ENCODE measurements at regions not wholly inside any gene's neighbourhood (a gene's known extent, or its start where the extent isn't known, plus 50 kb on each side); places are given as distances from the start of the nearest gene placed in this dataset.
"Not testable (repeated sequence)": the region's sequence is repeated elsewhere in the genome, so short reads cannot be mapped to it uniquely, and the experiment has no call there.

- H3K4me3 ChIP-seq, result no peak overlapping the region
- intact Hi-C loops (cut with DNase I), result no loop called here
- H3K9me3 ChIP-seq, result no peaks in the 10 kb centered on the region
- no peak overlapping the region for H3K27ac ChIP-seq
- H3K4me1 ChIP-seq, result no peaks in the 10 kb centered on the region
- no peaks in the 10 kb centered on the region for H3K27me3 ChIP-seq
- no peak for DNase-seq
- H3K36me3 ChIP-seq, result no peaks in the 10 kb centered on the region
- TF ChIP-seq POLR2AphosphoS5 (IDR thresholded peaks at IDR 0.05) (no peak), EP300 (IDR thresholded peaks at IDR 0.05) (no peak), POLR2A (IDR thresholded peaks at IDR 0.05) (no peak)
- TF ChIP-seq, protein P1, sequence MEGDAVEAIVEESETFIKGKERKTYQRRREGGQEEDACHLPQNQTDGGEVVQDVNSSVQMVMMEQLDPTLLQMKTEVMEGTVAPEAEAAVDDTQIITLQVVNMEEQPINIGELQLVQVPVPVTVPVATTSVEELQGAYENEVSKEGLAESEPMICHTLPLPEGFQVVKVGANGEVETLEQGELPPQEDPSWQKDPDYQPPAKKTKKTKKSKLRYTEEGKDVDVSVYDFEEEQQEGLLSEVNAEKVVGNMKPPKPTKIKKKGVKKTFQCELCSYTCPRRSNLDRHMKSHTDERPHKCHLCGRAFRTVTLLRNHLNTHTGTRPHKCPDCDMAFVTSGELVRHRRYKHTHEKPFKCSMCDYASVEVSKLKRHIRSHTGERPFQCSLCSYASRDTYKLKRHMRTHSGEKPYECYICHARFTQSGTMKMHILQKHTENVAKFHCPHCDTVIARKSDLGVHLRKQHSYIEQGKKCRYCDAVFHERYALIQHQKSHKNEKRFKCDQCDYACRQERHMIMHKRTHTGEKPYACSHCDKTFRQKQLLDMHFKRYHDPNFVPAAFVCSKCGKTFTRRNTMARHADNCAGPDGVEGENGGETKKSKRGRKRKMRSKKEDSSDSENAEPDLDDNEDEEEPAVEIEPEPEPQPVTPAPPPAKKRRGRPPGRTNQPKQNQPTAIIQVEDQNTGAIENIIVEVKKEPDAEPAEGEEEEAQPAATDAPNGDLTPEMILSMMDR (IDR thresholded peaks at IDR 0.05), result no peak
Measured at GRCh38 chr13:69020120-69020519, 1087.5 kb upstream of the ATXN8OS start.

GRCh38 chr13:69018173-69018572 lies 1089.5 kb upstream of the ATXN8OS start:
- H3K36me3 ChIP-seq; H3K9me3 ChIP-seq; DNase-seq; H3K4me1 ChIP-seq; H3K4me3 ChIP-seq; H3K27me3 ChIP-seq; intact Hi-C loops (cut with DNase I); H3K27ac ChIP-seq: not testable (repeated sequence)
- WGBS, 2 donors, result 33 to 62% methylated on average over 9 of the region's 9 CpGs

GRCh38 chr13:69010789-69011188 lies 1096.8 kb upstream of the ATXN8OS start:
- Histone ChIP-seq H3K27me3 (no peaks in the 10 kb centered on the region), H3K36me3 (no peaks in the 10 kb centered on the region), H3K27ac (no peak overlapping the region), H3K4me3 (no peak overlapping the region), H3K4me1 (no peaks in the 10 kb centered on the region), H3K9me3 (no peaks in the 10 kb centered on the region)
- WGBS, 2 donors, result 71 to 86% methylated on average over 3 of the region's 3 CpGs
- no peak for DNase-seq
- intact Hi-C loops (cut with DNase I), result no loop called here
- TF ChIP-seq, protein P1 (IDR thresholded peaks at IDR 0.05), result no peak
- no peak for TF ChIP-seq POLR2AphosphoS5 (IDR thresholded peaks at IDR 0.05)
- no peak for TF ChIP-seq EP300 (IDR thresholded peaks at IDR 0.05)
- no peak for TF ChIP-seq POLR2A (IDR thresholded peaks at IDR 0.05)

DNA sequence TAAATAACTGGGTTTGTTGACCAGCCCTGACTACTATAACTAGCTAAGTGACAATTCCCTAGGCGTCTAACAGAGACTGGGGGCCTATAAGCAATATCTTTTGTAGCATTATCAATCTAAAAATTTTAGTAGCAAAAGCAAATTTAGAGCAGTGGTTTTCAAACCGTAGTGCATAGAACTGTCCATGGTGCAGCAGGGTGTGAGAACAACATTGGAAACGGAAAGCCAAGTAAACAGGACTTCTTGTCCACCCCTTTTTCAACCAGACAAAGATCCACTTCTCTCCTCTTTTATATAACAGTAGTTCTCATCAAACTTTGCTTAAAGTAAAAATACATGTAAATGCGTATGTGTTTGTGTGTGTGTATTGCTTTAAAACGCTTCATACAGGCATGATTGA lies 1099.1 kb upstream of the ATXN8OS start:
- Histone ChIP-seq H3K4me3 (no peak overlapping the region), H3K27ac (no peak overlapping the region), H3K36me3 (no peaks in the 10 kb centered on the region), H3K27me3 (no peaks in the 10 kb centered on the region), H3K4me1 (no peaks in the 10 kb centered on the region), H3K9me3 (no peaks in the 10 kb centered on the region)
- no peak for DNase-seq
- no peak for TF ChIP-seq POLR2AphosphoS5 (IDR thresholded peaks at IDR 0.05)
- no peak for TF ChIP-seq POLR2A (IDR thresholded peaks at IDR 0.05)
- TF ChIP-seq, protein P1 (IDR thresholded peaks at IDR 0.05), result no peak
- TF ChIP-seq EP300 (IDR thresholded peaks at IDR 0.05), result no peak
- intact Hi-C loops (cut with DNase I), result no loop called here
- 80 to 85% methylated on average over 5 of the region's 5 CpGs for WGBS, 2 donors

DNA sequence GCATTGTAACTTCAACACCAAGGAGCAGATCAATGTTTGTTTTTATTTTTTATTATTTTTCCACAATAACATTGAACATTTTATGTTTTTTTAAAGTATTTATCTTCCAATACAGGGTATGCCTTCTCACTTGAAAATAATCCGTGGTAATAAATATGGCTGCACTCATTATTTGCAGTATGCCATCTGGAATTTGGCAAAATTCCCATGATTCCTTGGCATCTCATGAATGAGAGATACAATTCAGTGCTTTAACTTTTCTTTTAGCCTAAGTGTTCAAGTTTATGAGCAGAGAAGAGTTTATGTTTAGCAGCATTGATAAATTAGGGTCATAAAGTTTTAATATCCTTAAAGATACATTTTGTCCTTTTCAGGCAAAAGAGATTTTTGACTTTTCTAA lies 1109.6 kb upstream of the ATXN8OS start:
- H3K4me3 ChIP-seq, result no peak overlapping the region

DNA sequence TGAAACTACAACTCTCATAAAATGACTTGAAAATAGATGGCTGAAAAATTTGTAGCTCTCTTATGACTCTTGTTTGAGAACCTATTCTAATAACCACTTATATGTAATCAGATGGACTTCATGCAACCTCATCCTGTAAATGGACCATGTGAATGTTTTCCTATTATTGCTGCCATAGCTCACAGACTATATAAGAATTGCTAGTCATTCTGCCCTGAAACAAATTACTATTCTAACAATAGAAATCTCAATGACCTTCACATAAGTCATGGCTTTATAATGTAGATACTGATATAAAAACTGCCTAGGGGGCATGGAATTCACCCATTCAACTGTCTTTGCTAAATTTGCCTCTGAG lies 1111.0 kb upstream of the ATXN8OS start:
- H3K27ac ChIP-seq, result no peak overlapping the region

More for the DNA sequence above, 1109.6 kb upstream of the ATXN8OS start:
- no peaks in the 10 kb centered on the region for H3K27me3 ChIP-seq
- intact Hi-C loops (cut with DNase I), result no loop called here
- no peaks in the 10 kb centered on the region for H3K4me1 ChIP-seq
- no peak for DNase-seq
- 72 to 83% methylated on average over 1 of the region's 1 CpG for WGBS, 2 donors
- no peaks in the 10 kb centered on the region for H3K36me3 ChIP-seq
- peaks cover 0 to 3% (median 2%) of the 10 kb centered on the region in 4 donors for H3K9me3 ChIP-seq
- no peak overlapping the region for H3K27ac ChIP-seq
- TF ChIP-seq POLR2AphosphoS5 (IDR thresholded peaks at IDR 0.05), result no peak
- no peak for TF ChIP-seq POLR2A (IDR thresholded peaks at IDR 0.05)

More for the DNA sequence above, 1111.0 kb upstream of the ATXN8OS start:
- Histone ChIP-seq H3K27me3 (no peaks in the 10 kb centered on the region), H3K4me1 (no peaks in the 10 kb centered on the region), H3K4me3 (no peak overlapping the region), H3K36me3 (no peaks in the 10 kb centered on the region), H3K9me3 (peaks cover 0 to 3% (median 2%) of the 10 kb centered on the region in 4 donors)
- intact Hi-C loops (cut with DNase I), result no loop called here
- DNase-seq, result no peak
- TF ChIP-seq EP300 (IDR thresholded peaks at IDR 0.05) (no peak), POLR2AphosphoS5 (IDR thresholded peaks at IDR 0.05) (no peak), POLR2A (IDR thresholded peaks at IDR 0.05) (no peak)
- TF ChIP-seq, protein P1 (IDR thresholded peaks at IDR 0.05), result no peak

Measured in sigmoid colon (tissue), 6 donors.